A673 (cell line): ENCODE measurements at regions not wholly inside any gene's neighbourhood (a gene's known extent, or its start where the extent isn't known, plus 50 kb on each side); places are given as distances from the start of the nearest gene placed in this dataset.

Experiments
- BruUV-seq: library from RNA; stranded (reverse); fragments of 400-500 nt; replicated peaks from 2 replicates; lab custom pipeline; 2021; lab: Mats Ljungman, UMichigan
- CTCF ChIA-PET: fragments of 300-600 bp; sonication (Branson Sonifier 250); formaldehyde crosslinking; loops from one replicate; lab custom pipeline; 2022; ENCODE audit warnings: antibody characterized with exemption; lab: Charles Lee
- POLR2A ChIA-PET: fragments of 300-600 bp; sonication (Branson Sonifier 250); formaldehyde crosslinking; loops from one replicate; lab custom pipeline; 2022; ENCODE audit warnings: antibody characterized with exemption; ENCODE audit not compliant: low non-redundant PET; lab: Charles Lee
- DNase-seq: peaks from one replicate; pipeline ENCODE4 v3.0.0-alpha.2; 2015; ENCODE audit warnings: low spot score
- H3K27ac ChIP-seq: fragments of 200-600 bp; sonication (generic); 2 replicates; pipeline ENCODE4 v1.5.1; 2016; ENCODE audit warnings: mixed run types, low read depth, mild to moderate bottlenecking, mixed read lengths, antibody characterized with exemption, low read length; ENCODE audit not compliant: poor library complexity, severe bottlenecking
- H3K27me3 ChIP-seq: fragments of 200-600 bp; sonication (generic); replicated peaks from 2 replicates; pipeline ENCODE4 v1.6.1; 2017; ENCODE audit warnings: mixed run types, low read depth, mild to moderate bottlenecking, mixed read lengths, antibody characterized with exemption, low read length; ENCODE audit not compliant: insufficient read depth, poor library complexity
- H3K36me3 ChIP-seq: fragments of 200-600 bp; sonication (generic); 2 replicates; pipeline ENCODE4 v1.6.1; 2016; ENCODE audit warnings: mixed run types, mild to moderate bottlenecking, mixed read lengths, antibody characterized with exemption, low read length; ENCODE audit not compliant: insufficient read depth, poor library complexity, severe bottlenecking
- H3K4me1 ChIP-seq: fragments of 200-600 bp; sonication (generic); 2 replicates; pipeline ENCODE4 v1.6.1; 2017; ENCODE audit warnings: mixed run types, mild to moderate bottlenecking, mixed read lengths, antibody characterized with exemption, low read length; ENCODE audit not compliant: insufficient read depth, poor library complexity, severe bottlenecking
- H3K4me3 ChIP-seq: fragments of 200-600 bp; sonication (generic); 2 replicates; pipeline ENCODE4 v1.5.1; 2016; ENCODE audit warnings: low read depth, mixed run types, mild to moderate bottlenecking, mixed read lengths, low read length; ENCODE audit not compliant: poor library complexity, severe bottlenecking
- H3K9me3 ChIP-seq: fragments of 200-600 bp; sonication (generic); 2 replicates; pipeline ENCODE4 v1.6.1; 2016; ENCODE audit warnings: mixed run types, low read depth, mild to moderate bottlenecking, mixed read lengths, antibody characterized with exemption, low read length; ENCODE audit not compliant: poor library complexity, severe bottlenecking
- CTCF ChIP-seq: fragments of 300-800, 200-600 bp; sonication (generic); conservative IDR thresholded peaks from 2 replicates; pipeline ENCODE4 v1.5.1; 2017; ENCODE audit warnings: low read depth, mild to moderate bottlenecking, antibody characterized with exemption, low read length, moderate library complexity, mixed read lengths
- EZH2 ChIP-seq: fragments of 200-600 bp; sonication (generic); IDR thresholded peaks from 2 replicates; pipeline ENCODE4 v1.6.1; 2017; ENCODE audit warnings: borderline replicate concordance, low read depth, mild to moderate bottlenecking, mixed read lengths, antibody characterized with exemption, low read length; ENCODE audit not compliant: poor library complexity, severe bottlenecking
- intact Hi-C: fragments of 100-400 bp; cut with micrococcal nuclease; formaldehyde crosslinking; loops from one replicate; pipeline ENCODE4 v1.10.0; 2022; ENCODE audit not compliant: unreplicated experiment

GRCh38 chr17:55654821-55655220, 67.8 kb downstream of the TMEM100 start:
- no peak overlapping the region for H3K27ac ChIP-seq
- ChIA-PET CTCF (no interaction called here), POLR2A (no interaction called here)
- no peak overlapping the region for H3K4me3 ChIP-seq
- no TSS peak for BruUV-seq
- H3K27me3 ChIP-seq = no peaks in the 10 kb centered on the region
- TF ChIP-seq CTCF = no peak
- no peak for TF ChIP-seq EZH2
- peaks cover 42% of the 10 kb centered on the region for H3K4me1 ChIP-seq
- no peaks in the 10 kb centered on the region for H3K9me3 ChIP-seq
- intact Hi-C loops = no loop called here
- no peak for DNase-seq
- no peaks in the 10 kb centered on the region for H3K36me3 ChIP-seq

- POLR2A ChIA-PET = no interaction called here
- H3K9me3 ChIP-seq = no peaks in the 10 kb centered on the region
- no peak overlapping the region for H3K27ac ChIP-seq
- no TSS peak for BruUV-seq
- no peak overlapping the region for H3K4me3 ChIP-seq
- DNase-seq = no peak
- peaks cover 35% of the 10 kb centered on the region for H3K4me1 ChIP-seq
- no peaks in the 10 kb centered on the region for H3K27me3 ChIP-seq
- intact Hi-C loops = no loop called here
- no peaks in the 10 kb centered on the region for H3K36me3 ChIP-seq
- CTCF ChIA-PET = no interaction called here
- TF ChIP-seq CTCF = no peak
- no peak for TF ChIP-seq EZH2
These were observed 68.6 kb downstream of the TMEM100 start for GRCh38 chr17:55654022-55654421.

GRCh38 chr17:55652825-55653224, 69.8 kb downstream of the TMEM100 start:
- DNase-seq = no peak
- H3K4me3 ChIP-seq = no peak overlapping the region
- no peak for TF ChIP-seq CTCF
- H3K27ac ChIP-seq = no peak overlapping the region
- intact Hi-C loops = no loop called here
- no peaks in the 10 kb centered on the region for H3K27me3 ChIP-seq
- H3K36me3 ChIP-seq = no peaks in the 10 kb centered on the region
- no peaks in the 10 kb centered on the region for H3K9me3 ChIP-seq
- no TSS peak for BruUV-seq
- H3K4me1 ChIP-seq = peaks cover 40% of the 10 kb centered on the region
- ChIA-PET CTCF (no interaction called here), POLR2A (no interaction called here)
